Hippocampal formation (tissue), 2 donors: ENCODE measurements at regions not wholly inside any gene's neighbourhood (a gene's known extent, or its start where the extent isn't known, plus 50 kb on each side); places are given as distances from the start of the nearest gene placed in this dataset.

Source experiments
- DNase-seq, 2 donors: peaks; one replicate each; lab custom pipeline; 2025; lab: John Stamatoyannopoulos, UW

DNA sequence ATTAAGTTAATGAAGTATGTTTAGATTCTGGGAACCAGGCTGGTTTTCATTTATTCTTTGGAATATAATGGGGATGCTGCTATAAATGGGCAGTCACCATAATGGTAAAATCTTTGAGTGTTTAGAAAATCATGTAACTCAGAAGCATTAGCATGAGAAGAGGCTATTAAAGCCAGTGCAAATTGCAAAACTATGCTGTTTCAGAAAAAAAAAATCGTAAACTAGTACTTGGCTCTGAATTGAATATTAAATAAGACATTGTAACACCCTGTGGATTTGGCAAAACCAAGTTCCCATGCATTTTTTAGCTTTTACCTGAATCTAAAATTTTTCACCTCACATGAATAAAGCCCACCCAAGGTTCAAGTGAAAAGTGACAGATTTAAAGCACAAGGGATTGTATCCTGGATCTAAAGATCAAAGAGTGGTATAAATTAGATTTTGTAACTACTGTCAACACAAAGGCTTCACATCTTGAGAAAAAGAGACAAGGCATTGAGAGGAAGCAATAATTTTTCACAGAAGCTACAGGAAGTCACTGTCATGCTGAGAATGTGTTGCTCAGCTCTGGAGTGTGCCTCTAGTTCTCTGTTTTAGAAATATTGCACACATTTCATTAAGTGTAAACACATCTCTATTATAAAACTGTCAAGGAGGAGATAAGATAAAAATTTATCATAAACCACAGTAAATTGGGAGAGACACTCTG is 142.2 kb downstream of the ABCA8 start:
- DNase-seq, result no peak

DNA sequence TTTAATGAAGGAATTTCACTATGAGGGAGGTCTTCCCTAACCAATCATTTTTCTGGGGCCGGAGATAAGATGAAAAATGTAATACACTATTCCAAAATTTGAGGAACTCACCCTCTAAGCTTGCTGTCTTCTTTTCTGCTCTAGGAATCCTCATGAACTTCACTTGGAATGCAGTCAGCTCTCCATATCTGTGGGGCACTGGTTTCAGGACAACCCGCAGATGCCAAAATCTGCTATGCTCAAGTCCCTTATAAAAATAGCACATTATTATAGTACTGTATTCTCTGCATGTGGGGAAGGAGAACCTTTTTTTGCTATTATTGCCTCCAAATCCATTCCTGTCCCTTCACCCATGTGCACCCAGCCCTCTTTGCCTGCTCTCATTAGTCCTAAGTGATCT is 146.0 kb downstream of the ABCA8 start:
- DNase-seq, result no peak

DNA sequence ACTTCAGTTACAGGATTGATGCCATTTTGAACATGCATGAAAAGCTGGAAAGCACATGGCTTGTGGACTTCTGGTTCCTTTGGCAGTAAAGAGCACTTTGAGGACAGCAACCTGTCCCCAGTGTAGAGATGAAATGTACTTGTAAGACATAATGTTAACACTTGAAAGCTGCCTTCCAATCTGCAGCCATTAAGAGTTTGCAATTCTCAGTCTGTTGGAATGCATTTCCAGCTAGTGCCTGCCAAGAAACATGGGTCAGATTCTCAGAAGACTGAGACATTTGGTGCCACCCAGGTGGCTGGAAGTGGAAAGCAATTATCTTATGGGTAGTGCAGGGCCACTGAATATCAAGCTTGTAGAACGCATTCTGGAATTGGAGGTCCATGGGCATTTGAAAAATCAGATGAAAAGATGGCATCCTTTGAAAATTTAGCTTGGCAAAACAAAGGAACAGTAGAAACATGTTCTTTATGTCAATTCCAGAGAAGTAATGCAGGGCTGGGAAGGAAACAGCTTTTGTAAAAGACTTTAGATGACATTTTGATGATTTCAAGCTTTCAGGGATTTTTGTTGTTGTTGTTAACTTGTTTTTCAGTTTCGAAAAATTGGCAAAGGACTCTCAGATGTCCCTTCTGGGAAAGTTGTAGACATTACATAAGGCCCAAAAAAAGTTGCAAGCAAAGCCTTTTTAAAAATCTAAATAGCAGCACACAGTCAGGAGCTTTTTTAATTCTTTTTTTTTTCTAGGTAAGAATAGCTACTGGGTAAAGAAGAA is 147.0 kb downstream of the ABCA8 start:
- no peak for DNase-seq

DNA sequence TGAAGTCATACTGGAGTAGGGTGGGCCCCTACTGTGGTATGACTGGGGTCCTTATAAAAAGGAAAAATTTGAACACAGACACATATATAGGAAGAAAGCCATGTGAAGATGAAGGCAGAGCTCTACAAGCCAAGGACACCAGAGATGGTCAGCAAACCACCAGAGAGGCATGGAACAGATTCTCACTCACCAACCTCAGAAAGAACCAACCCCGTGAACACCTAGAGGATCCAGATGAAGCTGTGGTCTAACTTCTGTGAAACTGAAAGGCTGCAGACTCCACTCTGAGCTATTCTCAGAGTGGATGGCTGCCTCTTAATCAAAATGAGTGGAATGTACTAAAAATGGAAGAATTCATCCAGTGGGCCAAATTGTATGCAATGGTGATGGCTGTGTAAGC is 149.6 kb downstream of the ABCA8 start:
- DNase-seq, result no peak

DNA sequence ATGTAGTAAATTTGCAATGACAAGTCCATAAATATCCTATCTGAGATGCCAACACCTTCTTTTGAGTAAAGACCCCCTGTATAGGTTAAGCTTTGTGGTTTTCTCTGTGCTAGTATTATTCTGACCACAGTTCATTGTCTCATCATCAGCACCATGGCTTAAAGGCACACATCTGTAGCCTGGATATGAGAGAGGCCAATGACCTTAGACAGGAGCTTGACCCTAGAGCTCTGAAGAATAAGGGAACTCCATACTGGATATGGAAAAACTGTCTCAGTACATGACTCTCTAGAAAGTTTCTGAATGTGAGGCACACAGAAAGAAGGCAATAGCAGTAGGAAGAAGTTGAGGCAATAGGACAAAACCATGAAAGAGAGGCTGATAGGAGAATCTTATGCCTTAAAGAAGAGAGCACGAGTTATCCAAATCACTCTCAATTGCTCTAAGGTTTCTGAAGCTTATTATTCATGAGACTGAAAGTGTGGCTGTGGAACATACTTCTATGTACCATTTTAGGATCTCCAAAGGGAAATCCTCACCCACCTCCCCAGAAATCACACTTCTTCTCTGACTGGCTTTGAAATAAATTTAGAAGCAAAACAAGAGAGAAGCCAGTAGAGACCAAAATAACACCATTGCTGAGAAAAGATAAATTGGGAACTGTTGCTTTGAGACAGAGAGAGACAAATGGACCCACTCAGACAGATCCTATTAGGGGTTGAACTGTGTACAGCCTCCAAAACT is 150.2 kb downstream of the ABCA8 start:
- DNase-seq, result no peak

DNA sequence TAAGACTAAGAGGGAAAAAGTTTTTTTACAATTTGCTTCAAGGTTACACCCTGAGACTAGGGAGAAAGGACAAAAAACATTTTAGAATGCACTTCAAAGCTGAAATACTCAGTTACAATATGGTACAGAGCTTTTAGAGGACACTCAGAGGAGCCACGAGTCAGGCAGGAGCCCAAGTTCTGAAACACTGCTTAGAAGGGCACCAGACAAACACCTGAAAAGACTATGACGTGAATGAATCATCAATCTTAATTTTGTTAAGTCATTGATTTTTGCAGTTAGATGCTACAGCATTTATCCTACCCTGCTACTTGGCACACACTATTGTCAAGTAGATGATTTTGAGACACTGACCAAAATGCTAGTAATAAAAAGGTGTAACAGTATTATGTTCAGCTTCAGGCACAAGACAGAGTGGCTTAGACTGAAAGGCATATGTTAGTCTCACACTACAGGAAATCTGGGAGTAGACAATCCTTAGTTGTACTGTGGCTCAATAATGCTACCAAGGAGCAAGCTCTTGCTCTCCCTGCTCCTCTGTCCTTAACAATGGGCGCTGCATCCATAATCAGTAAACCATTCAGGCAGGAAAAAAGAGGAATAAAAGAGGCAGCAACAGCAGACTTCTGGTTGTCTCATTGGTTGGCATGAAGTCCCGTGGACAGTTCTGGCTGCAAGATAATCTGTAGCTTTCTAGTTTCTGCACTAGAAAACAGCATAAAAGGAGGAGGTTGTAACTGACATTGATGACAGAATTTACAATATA is 151.8 kb downstream of the ABCA8 start:
- no peak for DNase-seq

DNA sequence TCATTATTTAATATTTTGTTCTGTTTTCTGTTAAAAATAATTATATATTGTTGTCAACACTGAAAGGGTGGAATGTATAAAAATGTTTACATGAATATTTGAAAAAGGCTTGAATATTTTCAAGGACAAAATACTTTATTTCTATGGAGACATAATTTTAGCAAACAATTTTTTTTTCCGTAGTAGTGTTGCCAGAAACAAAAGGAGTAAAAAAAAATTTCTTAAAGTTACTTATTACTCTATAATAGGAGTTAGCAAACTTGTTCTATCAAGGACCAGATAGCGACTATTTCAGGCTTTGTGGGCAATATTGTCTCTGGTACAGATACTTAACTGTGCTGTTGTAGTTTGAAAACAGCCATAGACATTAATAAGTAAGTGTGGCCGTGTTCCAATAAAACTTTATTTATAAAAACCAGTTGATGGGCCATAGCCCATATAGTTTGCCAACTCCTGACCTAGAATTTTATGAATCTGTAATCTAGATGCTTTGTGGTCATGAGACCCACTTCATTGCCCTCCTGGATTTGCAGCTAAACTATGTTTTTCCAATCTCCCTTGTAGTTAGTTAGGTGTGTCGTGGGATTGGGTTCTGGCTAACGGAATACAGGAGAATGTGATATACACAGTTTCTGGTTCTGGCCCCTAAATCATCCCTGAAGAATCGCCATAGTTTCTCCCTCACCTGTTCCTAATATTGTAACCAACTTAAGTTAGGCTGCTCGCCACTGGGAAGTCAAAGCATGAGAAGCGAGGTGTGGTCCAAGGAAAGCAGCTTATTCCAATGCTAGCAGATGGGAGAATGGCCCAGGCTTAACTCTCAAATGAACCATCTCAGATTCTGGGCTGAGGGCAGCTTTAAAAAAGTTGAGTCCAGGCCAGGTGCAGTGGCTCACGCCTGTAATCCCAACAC is 153.6 kb downstream of the ABCA8 start:
- DNase-seq, result no peak

DNA sequence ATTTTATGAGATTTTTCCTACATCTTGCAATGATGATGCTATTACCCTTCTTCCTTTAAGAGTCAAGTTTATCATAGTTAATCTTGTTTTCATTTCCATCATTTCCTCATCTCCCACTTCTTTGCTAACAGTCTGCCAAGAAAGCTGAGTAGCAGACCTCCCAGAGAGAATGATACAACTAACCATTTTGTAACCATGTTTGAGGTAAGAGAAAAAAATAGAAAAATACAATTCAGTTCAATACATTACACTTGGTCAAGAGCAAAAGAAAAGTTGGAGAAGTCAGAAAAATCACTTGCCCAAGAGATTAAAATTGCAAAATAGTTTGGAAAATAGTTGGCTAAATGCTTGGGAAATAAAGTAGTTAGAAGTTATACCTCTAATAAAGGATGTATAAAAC is 154.4 kb downstream of the ABCA8 start:
- no peak for DNase-seq

DNA sequence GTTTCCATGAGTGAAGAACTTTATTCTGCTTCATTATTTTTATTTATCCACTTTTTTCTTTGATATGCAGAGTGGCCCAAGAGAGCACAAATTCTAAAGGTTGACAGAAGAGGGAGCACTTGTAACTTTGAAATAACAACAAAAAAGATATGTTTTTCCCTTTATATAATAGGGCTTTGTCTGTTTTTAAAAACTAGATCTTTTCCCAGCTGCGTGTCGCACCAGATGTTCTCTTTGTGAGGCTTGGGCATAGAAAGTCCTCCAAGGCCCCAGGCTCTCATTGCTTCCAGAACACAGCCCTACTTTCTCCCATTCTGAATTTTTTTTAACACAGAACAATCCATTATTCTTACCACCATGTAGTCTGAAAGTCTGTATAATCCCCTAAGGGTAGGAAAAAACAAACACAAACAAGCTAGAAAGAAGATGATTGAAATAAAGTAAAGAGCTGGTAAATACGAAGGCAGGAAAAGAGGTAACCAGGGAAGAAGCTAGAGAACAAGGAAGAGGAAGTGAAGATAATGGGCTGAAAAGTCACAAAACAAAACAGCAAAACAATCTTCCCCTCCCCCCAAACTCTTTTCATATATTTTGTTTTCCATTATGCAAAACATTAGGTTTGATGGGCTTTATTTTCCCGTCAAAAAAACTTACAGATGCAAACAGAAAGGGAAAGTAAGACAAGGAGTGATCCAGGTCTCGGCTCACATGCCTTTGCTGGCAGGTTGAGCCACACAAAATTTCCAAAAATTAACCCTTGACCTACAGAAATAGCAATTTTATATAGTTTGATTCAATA is 160.4 kb downstream of the ABCA8 start:
- peak; percentile 69 to 98 for DNase-seq

DNA sequence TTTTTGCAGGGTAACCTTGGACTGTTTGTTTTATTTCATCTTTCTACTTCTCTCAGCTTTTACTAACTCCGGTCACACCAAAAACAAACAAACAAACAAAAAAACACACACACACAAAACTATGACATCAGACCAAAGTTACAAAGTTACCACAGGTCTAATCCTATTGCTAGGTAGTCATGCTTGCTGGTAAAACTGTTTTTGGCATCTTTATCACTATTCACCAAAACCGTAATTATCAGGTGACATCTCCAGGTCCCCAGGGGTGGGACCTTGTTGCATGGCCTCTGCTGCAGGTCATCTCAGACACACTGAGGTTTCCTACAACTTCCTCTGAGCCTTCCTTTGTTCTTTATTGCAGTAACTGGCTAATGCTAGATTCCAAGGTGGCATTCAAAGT is 162.3 kb downstream of the ABCA8 start:
- no peak for DNase-seq

DNA sequence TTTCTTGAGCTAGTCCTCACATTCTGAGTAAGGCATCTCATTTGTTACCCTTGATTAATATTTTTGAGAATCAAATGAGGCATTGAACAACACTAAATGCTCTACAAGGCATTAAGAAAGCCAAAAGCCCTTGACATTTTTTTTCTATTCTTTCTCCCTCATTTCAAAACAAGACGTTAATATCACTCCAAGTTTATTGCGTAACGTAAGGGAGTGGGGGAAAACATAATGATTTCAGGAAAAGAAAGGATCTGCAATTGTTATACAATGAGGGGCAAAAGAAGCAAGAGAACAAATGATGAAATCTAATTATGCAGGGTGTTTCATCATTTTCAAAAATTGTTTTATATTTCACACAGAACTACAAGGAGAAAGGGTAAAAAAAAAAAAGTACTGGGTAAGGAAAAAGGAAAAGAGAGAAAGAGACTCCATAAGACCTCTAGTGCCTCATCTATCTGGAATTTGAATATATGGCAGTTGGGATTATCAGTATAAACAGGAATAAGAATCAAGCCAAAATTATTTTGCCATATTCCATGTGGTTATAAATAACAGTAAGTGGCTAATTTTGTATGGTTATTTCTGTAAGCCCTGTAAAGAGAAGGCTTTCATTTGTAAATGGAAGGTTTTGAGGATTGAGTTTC is 163.0 kb downstream of the ABCA8 start:
- no peak for DNase-seq

DNA sequence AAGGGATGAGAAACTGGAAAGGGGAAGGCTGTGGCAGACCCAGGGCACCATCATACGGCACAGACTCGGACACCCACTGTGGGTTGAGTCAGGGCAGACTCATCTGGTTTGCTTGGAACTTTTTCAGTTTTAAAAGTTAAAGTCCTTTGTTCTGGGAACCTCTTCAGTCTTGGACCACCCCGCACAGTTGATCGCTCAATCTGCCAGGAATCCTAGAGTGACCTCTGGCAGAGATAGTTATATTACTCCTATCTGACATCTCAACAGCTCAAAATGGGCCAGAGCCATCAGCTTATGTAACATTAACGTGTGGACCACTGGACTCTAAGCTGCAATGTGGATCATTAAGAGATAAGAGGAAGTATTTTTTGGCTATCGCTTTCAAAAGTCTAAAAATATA is 164.3 kb downstream of the ABCA8 start:
- no peak for DNase-seq

DNA sequence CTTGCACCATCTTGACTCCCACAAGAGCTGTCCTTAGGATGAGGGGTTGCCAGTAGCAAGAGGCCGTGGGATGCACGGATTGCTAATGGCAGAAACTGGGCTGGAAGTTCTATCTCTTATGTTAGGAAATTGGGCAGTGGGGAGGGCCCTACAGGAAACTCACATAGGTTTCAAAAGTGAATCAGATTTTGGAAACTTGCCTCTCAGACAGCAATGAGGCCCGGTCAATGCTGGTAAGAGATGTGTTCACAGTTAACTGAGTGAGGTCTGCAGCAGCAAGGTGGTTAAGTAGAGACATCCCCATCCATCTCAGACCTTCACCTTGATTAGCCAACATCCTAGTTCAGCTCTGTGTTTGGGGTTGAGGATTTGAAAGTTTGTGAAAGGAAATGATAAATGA is 164.7 kb downstream of the ABCA8 start:
- DNase-seq, result no peak

DNA sequence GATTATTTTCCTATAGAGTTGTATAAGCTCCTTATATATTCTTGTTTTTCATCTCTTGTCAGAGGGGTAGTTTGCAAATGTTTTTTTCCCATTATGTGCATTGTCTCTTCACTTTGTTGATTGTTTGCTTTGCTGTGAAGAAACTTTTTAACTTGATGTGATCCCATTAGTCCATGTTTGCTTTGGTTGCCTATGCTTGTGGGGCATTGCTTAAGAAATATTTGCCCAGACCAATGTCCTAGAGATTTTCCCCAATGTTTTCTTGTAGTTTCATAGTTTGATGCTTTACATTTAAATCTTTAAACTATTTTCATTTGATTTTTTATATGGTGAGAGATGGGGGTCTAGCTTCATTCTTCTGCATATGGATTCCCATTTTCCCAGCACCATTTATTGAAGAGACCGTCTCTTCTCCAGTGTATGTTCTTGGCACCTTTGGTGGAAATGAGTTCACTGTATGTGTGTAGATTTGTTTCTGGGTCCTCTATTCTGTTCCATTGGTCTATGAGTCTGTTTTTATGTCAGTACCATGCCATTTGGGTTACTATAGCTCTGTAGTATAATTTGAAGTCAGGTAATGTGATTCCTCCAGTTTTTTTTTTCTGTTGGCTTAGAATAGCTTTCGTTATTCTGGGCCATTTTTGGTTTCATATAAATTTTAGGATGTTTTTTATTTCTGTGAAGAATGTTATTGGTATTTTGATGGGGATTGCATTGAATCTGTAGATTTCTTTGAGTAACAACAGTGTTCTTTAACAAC is 165.8 kb downstream of the ABCA8 start:
- no peak for DNase-seq

DNA sequence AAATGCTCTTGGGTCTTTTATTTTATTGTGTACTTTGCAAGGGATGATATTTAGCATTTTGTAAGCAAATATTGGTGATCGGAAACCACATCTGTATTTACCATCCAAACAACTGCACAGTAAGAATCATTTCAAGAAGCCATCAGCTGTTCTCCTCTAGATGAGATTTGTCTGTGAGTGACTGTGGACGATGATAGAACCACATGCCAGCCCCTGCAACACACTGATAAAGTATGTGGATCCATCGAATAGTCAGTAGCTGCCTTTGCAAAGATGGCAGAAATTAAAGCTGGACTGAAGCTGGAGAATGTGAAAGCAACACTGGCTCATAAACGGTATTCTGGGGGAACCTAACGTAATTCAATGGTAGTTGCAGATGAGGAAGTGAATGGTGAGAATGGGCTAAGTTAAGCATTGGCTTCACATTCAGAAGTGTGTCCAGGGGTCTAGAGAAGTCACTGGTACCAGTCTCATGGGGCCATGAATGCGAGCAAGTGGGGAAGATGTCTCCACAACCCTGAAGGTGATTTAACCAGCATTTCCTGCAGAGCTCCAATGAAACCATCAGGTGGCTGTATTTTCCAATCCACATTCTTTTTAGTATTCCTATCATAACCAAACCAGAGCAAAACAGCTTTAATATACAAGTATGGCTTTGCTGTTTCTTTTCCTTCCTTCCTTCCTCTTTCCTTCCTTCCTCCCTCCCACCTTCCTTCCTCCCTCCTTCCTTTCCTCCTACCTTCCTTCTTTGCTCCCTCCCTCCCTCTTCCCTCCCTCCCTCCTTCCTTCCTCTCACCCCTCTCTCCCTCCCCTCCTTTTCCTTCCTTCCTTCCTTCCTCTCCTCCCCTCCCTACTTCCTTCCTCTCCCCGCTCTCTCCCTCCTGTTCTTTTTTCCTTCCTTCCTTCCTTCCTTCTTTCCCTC is 169.4 kb downstream of the ABCA8 start:
- DNase-seq, result no peak

DNA sequence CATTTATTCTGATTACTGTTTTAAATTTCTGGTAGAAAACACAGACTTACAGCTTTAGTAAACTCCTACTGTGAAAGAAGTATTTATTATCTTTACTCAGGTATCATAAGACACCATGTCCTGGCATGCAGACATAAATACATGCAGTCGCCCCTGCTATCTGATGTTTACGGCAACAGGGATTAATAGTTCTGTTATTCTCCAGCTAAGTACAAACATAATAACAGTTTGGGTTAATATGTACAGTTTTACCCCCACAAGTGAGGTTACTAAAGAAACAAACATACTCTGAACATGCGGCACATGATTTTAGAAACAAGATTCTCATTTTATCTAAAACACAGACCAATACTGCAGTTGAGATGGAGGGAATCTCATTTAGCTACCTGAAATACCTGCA is 170.8 kb downstream of the ABCA8 start:
- no peak for DNase-seq

DNA sequence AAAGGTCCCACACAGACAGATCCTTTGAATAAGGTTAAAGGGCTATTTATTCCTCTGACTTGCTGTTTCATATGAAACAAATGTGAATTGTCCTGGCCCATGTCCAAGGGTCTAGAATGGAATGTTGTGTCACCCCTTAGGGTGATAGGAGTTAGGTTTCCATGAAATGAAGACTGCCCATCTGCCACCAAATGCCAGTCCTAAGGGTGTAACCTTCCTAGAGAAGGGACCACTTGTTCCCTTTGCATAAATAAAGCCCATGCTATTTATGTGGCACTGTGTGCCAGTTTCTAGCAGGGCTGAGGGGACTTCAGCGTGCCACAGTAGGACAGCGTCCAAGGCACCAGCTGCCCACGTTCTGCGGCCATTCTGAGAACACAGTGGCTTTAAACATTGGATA is 171.3 kb downstream of the ABCA8 start:
- no peak for DNase-seq

DNA sequence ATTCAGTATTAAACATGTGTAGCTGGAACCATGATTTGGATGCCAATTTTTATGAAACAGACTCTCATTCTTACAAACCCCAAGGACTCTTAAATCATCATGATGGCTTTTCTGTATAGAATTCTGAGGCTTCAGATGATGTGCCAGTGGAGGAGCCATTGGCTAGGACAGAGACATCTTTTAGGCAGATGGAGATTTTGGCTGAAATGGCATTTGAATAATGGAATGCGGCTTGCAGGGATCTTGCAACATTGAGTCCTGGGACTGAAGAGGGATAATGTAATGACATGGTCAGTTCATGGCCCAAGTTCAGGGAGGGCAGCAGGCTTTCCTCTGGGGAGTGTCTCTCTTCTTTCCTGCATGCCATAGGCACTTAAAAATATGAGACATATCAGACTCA is 172.4 kb downstream of the ABCA8 start:
- no peak for DNase-seq
